ENCODE measurements at regions not wholly inside any gene's neighbourhood (a gene's known extent, or its start where the extent isn't known, plus 50 kb on each side); places are given as distances from the start of the nearest gene placed in this dataset.

DNA sequence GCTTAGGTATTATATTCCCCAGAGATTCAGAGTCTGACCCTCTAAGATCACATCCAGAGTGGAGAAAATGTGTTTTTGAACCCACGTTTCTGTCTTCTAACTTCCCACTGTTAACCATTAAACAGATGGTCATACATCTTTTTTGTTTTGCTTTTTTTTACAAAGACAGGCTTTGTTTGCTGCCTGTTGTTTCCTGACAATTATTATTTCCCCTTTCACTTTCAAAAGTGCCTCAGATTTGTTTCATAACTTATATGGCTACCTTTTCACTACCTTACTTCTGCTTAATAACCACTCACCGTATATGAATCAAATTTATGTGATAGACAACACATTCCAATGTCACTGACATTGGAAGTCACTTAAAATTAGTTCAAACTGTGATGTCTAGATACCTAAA, 142.2 kb downstream of the HS3ST1 start:
- TF ChIP-seq, protein P1, sequence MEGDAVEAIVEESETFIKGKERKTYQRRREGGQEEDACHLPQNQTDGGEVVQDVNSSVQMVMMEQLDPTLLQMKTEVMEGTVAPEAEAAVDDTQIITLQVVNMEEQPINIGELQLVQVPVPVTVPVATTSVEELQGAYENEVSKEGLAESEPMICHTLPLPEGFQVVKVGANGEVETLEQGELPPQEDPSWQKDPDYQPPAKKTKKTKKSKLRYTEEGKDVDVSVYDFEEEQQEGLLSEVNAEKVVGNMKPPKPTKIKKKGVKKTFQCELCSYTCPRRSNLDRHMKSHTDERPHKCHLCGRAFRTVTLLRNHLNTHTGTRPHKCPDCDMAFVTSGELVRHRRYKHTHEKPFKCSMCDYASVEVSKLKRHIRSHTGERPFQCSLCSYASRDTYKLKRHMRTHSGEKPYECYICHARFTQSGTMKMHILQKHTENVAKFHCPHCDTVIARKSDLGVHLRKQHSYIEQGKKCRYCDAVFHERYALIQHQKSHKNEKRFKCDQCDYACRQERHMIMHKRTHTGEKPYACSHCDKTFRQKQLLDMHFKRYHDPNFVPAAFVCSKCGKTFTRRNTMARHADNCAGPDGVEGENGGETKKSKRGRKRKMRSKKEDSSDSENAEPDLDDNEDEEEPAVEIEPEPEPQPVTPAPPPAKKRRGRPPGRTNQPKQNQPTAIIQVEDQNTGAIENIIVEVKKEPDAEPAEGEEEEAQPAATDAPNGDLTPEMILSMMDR (IDR thresholded peaks at IDR 0.05; ENCODE audit: low read length, missing control alignments) = no peak
- H3K4me3 ChIP-seq (replicated peaks; ENCODE audit: low read depth, low read length) = no peak overlapping the region
- DNase-seq (ENCODE audit: low read depth) = no peak

DNA sequence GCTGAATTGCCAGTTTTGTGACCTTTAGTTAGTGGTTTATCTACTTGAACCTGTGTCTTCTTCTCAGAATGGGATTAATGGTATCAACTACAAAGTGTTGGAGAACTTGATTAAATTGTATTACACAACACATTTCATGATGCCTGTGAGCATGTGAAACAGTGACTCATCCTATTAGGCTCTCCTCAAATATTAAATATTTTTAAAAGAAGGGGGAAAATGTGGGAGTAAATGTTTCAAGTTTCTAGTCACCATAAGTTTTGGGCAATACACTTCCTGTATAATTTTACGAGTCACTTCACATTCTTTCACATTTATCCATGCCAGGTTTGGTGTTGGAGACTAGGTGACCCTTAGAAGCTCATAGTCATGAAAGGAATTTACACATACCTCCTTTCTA, 147.0 kb downstream of the HS3ST1 start:
- no peak overlapping the region for H3K4me3 ChIP-seq (replicated peaks; ENCODE audit: low read depth, low read length)
- TF ChIP-seq, protein P1 (IDR thresholded peaks at IDR 0.05; ENCODE audit: low read length, missing control alignments) = no peak
- DNase-seq (ENCODE audit: low read depth) = peak; percentile 46

GRCh38 chr4:11271263-11271662, 157.4 kb downstream of the HS3ST1 start:
- no peak for DNase-seq (ENCODE audit: low read depth)
- TF ChIP-seq, protein P1 (IDR thresholded peaks at IDR 0.05; ENCODE audit: low read length, missing control alignments) = no peak
- H3K4me3 ChIP-seq (replicated peaks; ENCODE audit: low read depth, low read length) = no peak overlapping the region

DNA sequence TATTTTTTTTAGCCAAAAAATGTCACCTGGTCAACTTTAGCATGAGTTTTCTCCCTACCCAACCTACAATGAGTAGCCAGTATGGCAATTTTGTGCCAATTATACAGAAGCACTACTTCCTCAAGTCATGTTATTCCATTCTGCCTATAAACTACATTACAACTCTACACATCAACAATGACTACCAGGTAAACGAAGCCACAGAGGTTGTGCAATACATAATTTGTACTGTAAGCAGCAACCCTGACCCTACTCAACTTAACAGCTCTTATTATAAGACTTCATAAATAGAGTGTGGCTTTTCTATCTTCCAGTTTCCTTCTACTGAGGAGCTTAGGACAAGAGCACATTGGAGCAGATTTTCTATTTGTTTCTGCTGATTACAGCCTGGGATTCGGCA, 160.5 kb downstream of the HS3ST1 start:
- DNase-seq (ENCODE audit: low read depth) = no peak
- no peak overlapping the region for H3K4me3 ChIP-seq (replicated peaks; ENCODE audit: low read depth, low read length)
- TF ChIP-seq, protein P1 (IDR thresholded peaks at IDR 0.05; ENCODE audit: low read length, missing control alignments) = no peak

GRCh38 chr4:11264841-11265240, 163.9 kb downstream of the HS3ST1 start:
- no peak overlapping the region for H3K4me3 ChIP-seq (replicated peaks; ENCODE audit: low read depth, low read length)
- DNase-seq (ENCODE audit: low read depth) = no peak
- TF ChIP-seq, protein P1 (IDR thresholded peaks at IDR 0.05; ENCODE audit: low read length, missing control alignments) = no peak

DNA sequence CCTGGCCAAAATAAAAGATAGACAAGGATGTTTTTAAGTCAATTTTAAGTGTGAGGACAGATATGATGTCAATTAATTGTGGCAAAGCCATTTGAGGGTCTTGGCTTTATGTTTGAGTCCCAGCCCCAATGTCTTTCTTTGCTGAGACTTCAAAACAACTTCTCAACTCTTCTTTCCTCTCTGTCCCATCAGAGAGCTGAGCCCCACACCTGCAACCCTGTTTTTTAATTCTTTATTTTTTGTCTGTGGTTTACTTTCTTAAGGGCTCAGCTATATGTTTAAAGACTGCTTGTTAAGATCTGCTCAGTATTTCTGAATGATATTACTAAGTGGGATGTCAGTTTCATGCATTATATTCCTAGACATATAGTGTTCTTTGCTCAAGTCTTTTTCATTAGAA, 164.3 kb downstream of the HS3ST1 start:
- DNase-seq (ENCODE audit: low read depth) = no peak
- no peak overlapping the region for H3K4me3 ChIP-seq (replicated peaks; ENCODE audit: low read depth, low read length)
- TF ChIP-seq, protein P1 (IDR thresholded peaks at IDR 0.05; ENCODE audit: low read length, missing control alignments) = no peak

DNA sequence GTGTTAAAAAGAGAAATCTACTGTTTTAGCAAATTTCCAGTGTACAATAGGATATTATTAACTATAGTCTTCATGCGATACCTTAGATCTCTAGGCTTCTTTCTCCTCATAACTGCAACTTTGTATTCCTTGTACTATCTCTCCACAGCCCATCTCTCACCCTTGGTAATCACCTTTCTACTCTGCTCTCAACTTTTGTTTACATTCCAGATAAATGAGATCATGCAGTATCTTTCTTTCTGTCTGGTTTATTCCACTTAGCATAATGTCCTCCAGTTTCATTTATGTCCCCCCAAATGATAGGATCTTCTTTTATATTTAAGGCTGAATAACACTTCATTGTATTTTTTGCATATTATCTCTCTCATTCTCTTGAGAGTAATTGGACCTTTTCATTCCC, 165.5 kb downstream of the HS3ST1 start:
- TF ChIP-seq, protein P1 (IDR thresholded peaks at IDR 0.05; ENCODE audit: low read length, missing control alignments) = no peak
- H3K4me3 ChIP-seq (replicated peaks; ENCODE audit: low read depth, low read length) = no peak overlapping the region
- DNase-seq (ENCODE audit: low read depth) = no peak
